Mucosa of rectum (tissue), 2 donors: ENCODE measurements at regions not wholly inside any gene's neighbourhood (a gene's known extent, or its start where the extent isn't known, plus 50 kb on each side); places are given as distances from the start of the nearest gene placed in this dataset.

Experiments
- H3K27ac ChIP-seq, 2 donors: one replicate each; pipeline ENCODE4 v1.7.0; 2013; ENCODE audit warnings: inconsistent platforms in 2 of 2, low read depth in 2 of 2, low read length in 2 of 2
- H3K27me3 ChIP-seq, 2 donors: one replicate each; pipeline ENCODE4 v1.7.0; 2013; ENCODE audit warnings: low read length in 2 of 2; ENCODE audit not compliant: control insufficient read depth in 2 of 2, insufficient read depth in 2 of 2
- H3K36me3 ChIP-seq, 2 donors: one replicate each; pipeline ENCODE4 v1.7.0; 2013; ENCODE audit warnings: low read length in 2 of 2; ENCODE audit not compliant: control insufficient read depth in 2 of 2, insufficient read depth in 2 of 2
- H3K4me1 ChIP-seq, 2 donors: one replicate each; pipeline ENCODE4 v1.7.0; 2013; ENCODE audit warnings: low read length in 2 of 2, mild to moderate bottlenecking in 1 of 2; ENCODE audit not compliant: control insufficient read depth in 2 of 2, insufficient read depth in 2 of 2
- H3K4me3 ChIP-seq, 2 donors: one replicate each; pipeline ENCODE4 v1.7.0; 2013; ENCODE audit warnings: low read length in 2 of 2
- H3K9ac ChIP-seq, 2 donors: one replicate each; pipeline ENCODE4 v1.7.0; 2013; ENCODE audit warnings: low read length in 2 of 2, low read depth in 1 of 2, mild to moderate bottlenecking in 1 of 2
- H3K9me3 ChIP-seq, 2 donors: one replicate each; pipeline ENCODE4 v1.7.0; 2013; ENCODE audit warnings: low read length in 2 of 2; ENCODE audit not compliant: control insufficient read depth in 2 of 2
- donor health status: healthy.
- donor health status: Normal muscosa, but diverticular disease.

DNA sequence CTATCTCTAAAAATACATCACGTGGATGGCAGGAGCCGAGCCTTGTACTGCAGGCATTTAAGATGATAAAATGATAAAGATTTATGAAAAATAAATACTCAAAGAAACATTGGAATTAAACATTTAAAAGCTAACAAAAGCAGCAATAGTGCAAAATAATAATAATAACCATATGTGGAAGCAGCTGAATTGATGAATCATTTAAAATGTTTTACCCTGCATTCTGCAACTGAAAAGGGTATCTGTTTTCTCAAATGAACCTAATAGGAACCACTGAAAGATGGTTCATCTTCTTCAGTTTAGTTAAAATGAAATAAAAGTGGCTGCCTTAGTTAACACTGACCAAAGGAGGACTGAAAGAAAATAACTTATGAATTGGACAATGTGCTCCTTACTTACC is 436.1 kb downstream of the TUSC7 start:
- Histone ChIP-seq H3K36me3 (no peaks in the 10 kb centered on the region), H3K9me3 (no peaks in the 10 kb centered on the region)

DNA sequence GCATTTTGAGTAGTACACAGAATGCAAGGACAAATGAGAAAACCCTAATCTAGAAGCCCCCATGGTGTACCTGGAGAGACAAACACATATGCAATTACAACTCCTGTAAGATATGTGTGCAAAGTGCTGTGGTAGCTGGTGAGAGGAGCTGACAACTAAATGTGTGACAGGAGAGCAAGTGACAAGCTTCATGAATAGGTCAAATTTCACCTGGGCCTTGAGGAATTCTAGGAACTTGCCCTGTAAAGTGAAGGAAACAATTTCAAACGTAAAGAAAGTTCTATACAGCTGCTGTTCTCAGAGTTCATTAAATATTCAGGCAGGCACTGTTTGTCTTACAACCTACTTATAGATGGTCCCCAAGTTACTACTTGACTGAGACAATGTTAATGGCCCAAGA is 437.0 kb downstream of the TUSC7 start:
- Histone ChIP-seq H3K4me3 (no peak overlapping the region), H3K27ac (no peak overlapping the region), H3K9ac (no peak overlapping the region), H3K27me3 (no peaks in the 10 kb centered on the region), H3K4me1 (no peaks in the 10 kb centered on the region), H3K36me3 (no peaks in the 10 kb centered on the region), H3K9me3 (no peaks in the 10 kb centered on the region)

More for the DNA sequence above, 436.1 kb downstream of the TUSC7 start:
- no peaks in the 10 kb centered on the region for H3K4me1 ChIP-seq
- H3K27me3 ChIP-seq, result no peaks in the 10 kb centered on the region
- no peak overlapping the region for H3K9ac ChIP-seq
- H3K27ac ChIP-seq, result no peak overlapping the region
- no peak overlapping the region for H3K4me3 ChIP-seq

DNA sequence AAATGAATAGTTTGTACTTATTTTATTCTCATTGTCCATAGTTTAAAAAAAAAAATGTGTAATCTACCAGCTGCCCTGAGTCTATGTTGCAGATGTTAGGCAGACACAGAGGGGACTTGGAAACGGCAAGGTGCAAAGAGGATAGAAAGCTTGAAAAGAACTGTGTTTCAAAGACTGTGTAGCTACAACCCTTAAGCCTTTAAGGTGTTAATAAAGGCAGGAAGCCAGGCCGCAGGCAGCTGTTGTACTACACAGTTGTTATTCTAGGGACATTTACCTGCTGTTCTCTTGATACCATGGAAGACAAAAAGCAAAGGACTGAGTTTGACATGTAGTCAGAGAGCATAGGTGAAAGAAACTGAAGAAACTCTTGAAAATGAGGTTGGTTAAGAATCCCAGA is 440.0 kb downstream of the TUSC7 start:
- Histone ChIP-seq H3K27ac (no peak overlapping the region), H3K4me3 (no peak overlapping the region), H3K9me3 (no peaks in the 10 kb centered on the region), H3K27me3 (no peaks in the 10 kb centered on the region), H3K4me1 (no peaks in the 10 kb centered on the region), H3K36me3 (no peaks in the 10 kb centered on the region), H3K9ac (no peak overlapping the region)

DNA sequence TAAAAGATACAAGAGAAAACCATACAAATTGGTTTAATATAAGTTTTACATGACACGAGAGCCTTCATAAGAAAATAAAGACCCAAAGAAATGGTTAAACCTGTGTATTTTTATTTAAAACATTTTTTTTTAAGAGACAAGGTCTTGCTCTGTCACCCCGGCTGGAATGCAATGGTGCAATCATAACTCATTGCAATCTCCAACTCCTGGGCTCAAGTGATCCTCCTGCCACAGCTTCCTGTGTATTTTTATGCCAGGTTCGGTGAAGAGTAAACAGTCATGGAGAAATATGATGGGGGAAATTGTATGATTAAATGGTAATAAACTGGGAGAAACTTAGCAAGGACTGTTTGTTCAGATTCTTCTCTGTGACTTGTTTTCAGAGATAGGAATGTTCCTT is 441.0 kb downstream of the TUSC7 start:
- H3K27ac ChIP-seq, result no peak overlapping the region
- H3K4me3 ChIP-seq, result no peak overlapping the region
- no peak overlapping the region for H3K9ac ChIP-seq
- no peaks in the 10 kb centered on the region for H3K27me3 ChIP-seq
- H3K36me3 ChIP-seq, result no peaks in the 10 kb centered on the region
- no peaks in the 10 kb centered on the region for H3K9me3 ChIP-seq
- no peaks in the 10 kb centered on the region for H3K4me1 ChIP-seq

DNA sequence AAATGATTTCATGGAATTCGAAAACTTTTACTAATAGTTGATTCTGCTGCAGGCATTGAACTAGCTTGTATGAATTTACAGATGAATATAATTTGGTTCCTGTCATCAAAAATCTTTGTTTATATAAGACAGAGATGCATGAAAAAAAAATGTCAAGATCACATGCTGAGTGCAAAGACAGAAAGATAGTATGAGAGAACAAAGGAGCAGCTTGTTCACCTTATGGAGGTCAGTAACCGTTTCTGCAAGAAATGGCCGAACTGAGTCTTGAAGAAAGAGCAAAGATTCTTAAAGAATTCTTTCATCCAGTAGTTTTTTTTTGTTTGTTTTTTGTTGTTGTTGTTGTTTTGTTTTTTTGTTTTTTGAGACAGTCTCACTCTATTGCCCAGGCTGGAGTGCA is 450.6 kb downstream of the TUSC7 start:
- H3K4me3 ChIP-seq, result no peak overlapping the region
- H3K4me1 ChIP-seq, result no peaks in the 10 kb centered on the region
- no peak overlapping the region for H3K27ac ChIP-seq
- H3K9ac ChIP-seq, result no peak overlapping the region
- H3K27me3 ChIP-seq, result no peaks in the 10 kb centered on the region
- H3K36me3 ChIP-seq, result no peaks in the 10 kb centered on the region
- H3K9me3 ChIP-seq, result no peaks in the 10 kb centered on the region

DNA sequence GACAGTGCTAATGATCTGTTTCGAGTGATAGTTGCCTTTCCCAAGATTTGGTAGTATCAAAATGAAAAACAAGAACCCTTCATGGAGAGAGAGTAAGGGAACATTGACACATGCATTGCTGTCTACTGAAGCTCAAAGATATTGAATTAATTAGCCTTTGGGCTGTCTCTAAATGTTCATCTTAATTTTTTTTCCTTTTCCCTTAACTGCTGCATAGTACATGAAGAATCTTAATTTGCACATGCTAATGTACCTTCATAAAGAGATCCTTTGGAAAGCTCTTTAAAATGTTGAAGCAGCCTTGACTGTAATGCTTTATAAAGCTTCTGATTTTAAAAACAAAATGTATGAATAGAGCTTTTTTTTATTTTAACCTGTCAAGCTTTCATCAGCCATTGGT is 452.2 kb downstream of the TUSC7 start:
- no peak overlapping the region for H3K27ac ChIP-seq
- H3K4me1 ChIP-seq, result no peaks in the 10 kb centered on the region
- H3K9me3 ChIP-seq, result no peaks in the 10 kb centered on the region
- H3K4me3 ChIP-seq, result no peak overlapping the region
- no peaks in the 10 kb centered on the region for H3K36me3 ChIP-seq
- no peaks in the 10 kb centered on the region for H3K27me3 ChIP-seq
- H3K9ac ChIP-seq, result no peak overlapping the region

DNA sequence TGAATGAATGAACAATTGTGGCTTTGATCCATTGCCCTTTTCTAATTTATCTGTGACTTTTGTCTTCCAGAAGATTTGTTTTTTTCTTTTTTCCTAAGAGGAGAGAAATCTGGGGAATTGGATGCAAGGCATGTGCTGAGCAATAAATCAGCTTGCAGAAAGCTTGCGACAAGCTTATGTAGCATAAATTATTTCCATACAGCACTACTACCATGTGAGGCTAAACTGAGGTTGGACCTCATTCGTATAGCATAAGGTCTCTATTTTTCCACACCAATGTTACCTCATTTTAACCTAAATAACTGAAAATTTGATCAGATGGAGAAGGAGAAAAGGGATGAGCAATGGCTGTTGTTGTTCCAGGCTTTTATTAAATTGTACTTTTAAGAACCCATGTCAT is 455.6 kb downstream of the TUSC7 start:
- no peak overlapping the region for H3K4me3 ChIP-seq
- no peaks in the 10 kb centered on the region for H3K9me3 ChIP-seq
- H3K27me3 ChIP-seq, result no peaks in the 10 kb centered on the region
- H3K27ac ChIP-seq, result no peak overlapping the region
- H3K4me1 ChIP-seq, result no peaks in the 10 kb centered on the region
- H3K36me3 ChIP-seq, result no peaks in the 10 kb centered on the region
- no peak overlapping the region for H3K9ac ChIP-seq

DNA sequence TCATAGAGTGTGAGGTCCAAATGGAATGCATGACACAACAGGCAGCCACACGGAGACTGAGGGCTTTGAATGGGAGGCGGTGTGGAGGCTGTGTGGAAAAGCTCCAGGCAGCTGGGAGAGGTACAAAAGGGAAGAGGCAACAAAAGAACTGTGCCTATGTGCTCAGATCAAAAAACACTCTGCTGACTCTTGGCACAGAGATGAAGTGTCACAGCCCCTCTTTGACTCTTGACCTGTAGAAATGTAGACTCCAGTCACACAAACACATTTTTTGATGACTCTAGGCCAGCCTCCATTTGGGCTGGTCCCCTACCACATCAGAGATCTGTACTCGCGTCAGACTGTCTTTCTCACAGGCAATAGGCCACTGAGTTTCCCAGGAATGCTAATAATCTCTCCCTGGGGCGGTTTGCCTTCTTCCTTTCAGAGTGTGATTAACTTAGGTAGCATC is 456.0 kb downstream of the TUSC7 start:
- H3K9me3 ChIP-seq, result no peaks in the 10 kb centered on the region
- no peak overlapping the region for H3K4me3 ChIP-seq
- H3K27ac ChIP-seq, result no peak overlapping the region
- H3K36me3 ChIP-seq, result no peaks in the 10 kb centered on the region
- H3K4me1 ChIP-seq, result no peaks in the 10 kb centered on the region
- H3K9ac ChIP-seq, result no peak overlapping the region
- no peaks in the 10 kb centered on the region for H3K27me3 ChIP-seq

DNA sequence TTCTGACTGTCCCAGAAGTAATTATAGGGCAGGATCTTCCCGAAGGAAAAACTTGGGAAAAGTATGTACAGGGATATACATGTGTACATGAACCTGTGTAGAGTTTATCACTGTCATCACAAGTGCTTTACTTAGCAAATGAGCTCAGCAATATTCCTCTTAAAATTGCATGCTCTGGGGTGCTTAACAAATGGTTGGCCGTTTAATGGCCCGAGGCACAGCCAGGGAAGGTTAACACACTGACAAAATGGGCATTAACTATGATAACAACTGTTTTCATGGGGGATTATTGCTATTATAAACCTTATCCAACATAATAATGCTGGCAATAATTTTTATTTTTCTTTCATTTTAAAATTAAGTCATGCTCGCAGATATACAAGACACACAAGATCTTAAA is 459.3 kb downstream of the TUSC7 start:
- Histone ChIP-seq H3K9me3 (no peaks in the 10 kb centered on the region), H3K4me3 (no peak overlapping the region), H3K27ac (no peak overlapping the region), H3K9ac (no peak overlapping the region), H3K4me1 (no peaks in the 10 kb centered on the region), H3K36me3 (no peaks in the 10 kb centered on the region), H3K27me3 (no peaks in the 10 kb centered on the region)

DNA sequence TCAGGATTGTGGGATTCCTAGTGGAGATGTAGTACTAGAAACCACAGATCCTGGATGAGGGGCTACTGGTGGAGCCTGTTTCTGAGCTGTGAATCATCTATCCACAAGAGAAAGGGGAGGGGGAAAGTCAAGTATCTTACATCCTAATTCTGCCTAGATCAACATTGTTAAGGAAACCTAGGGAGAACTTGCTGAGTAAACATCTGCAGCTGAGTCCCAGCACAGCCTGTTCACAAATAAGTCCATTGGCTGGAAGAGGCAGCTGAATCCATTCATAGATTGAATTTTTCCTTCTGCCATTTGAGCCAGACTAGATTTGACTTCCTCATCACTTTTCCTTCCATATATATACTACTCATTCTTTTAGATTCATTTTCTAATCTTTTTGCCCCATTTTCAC is 460.5 kb downstream of the TUSC7 start:
- Histone ChIP-seq H3K36me3 (no peaks in the 10 kb centered on the region), H3K27me3 (no peaks in the 10 kb centered on the region), H3K4me1 (no peaks in the 10 kb centered on the region), H3K27ac (no peak overlapping the region), H3K9me3 (no peaks in the 10 kb centered on the region), H3K4me3 (no peak overlapping the region), H3K9ac (no peak overlapping the region)

DNA sequence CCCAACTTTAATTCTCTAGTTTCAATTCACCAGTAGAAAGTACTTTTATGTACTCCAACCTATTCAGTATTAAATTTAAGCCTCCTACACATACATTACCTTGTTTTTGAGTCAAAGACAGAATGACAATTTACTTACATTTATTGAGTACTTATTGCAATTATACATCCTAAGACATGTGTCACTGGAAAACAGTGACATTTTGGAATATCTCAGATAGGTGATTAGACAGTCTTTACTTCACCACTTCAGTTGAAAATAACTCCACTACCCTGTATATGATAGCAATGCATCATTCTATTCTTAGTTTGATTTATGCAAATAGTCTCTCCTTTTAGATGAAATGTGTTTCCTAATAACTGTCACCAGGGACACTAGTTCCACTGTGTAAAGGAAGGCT is 461.5 kb downstream of the TUSC7 start:
- no peaks in the 10 kb centered on the region for H3K4me1 ChIP-seq
- no peaks in the 10 kb centered on the region for H3K27me3 ChIP-seq
- H3K9ac ChIP-seq, result no peak overlapping the region
- H3K36me3 ChIP-seq, result no peaks in the 10 kb centered on the region
- H3K9me3 ChIP-seq, result no peaks in the 10 kb centered on the region
- no peak overlapping the region for H3K27ac ChIP-seq
- no peak overlapping the region for H3K4me3 ChIP-seq
